ENCODE measurements at regions not wholly inside any gene's neighbourhood (a gene's known extent, or its start where the extent isn't known, plus 50 kb on each side); places are given as distances from the start of the nearest gene placed in this dataset.

GRCh38 chr10:85548034-85548433, 818.6 kb downstream of the GRID1 start:
- peak; percentile 32 for TF ChIP-seq CTCF (IDR thresholded peaks at IDR 0.05; ENCODE audit: insufficient read depth, low read length, poor library complexity, severe bottlenecking)
- no peak for TF ChIP-seq EZH2phosphoT487 (conservative IDR thresholded peaks at IDR 0.05; ENCODE audit: low read length)
